NB4 (cell line): ENCODE measurements at regions not wholly inside any gene's neighbourhood (a gene's known extent, or its start where the extent isn't known, plus 50 kb on each side); places are given as distances from the start of the nearest gene placed in this dataset.
"Not testable (repeated sequence)": the region's sequence is repeated elsewhere in the genome, so short reads cannot be mapped to it uniquely, and the experiment has no call there.

Experiments
- POLR2A ChIP-seq: IDR thresholded peaks from 2 replicates; pipeline ENCODE4 v1.6.1; 2011; ENCODE audit warnings: mild to moderate bottlenecking; ENCODE audit not compliant: insufficient read length; ENCODE audit errors: extremely low read depth
- TF ChIP-seq, protein P1 (sequence below): IDR thresholded peaks from one replicate; pipeline ENCODE4 v1.5.1; 2012; ENCODE audit warnings: low read depth, low read length
- TF ChIP-seq, protein P2 (sequence below): IDR thresholded peaks from 2 replicates; pipeline ENCODE4 v1.6.1; 2011; ENCODE audit warnings: low read depth, low read length

DNA sequence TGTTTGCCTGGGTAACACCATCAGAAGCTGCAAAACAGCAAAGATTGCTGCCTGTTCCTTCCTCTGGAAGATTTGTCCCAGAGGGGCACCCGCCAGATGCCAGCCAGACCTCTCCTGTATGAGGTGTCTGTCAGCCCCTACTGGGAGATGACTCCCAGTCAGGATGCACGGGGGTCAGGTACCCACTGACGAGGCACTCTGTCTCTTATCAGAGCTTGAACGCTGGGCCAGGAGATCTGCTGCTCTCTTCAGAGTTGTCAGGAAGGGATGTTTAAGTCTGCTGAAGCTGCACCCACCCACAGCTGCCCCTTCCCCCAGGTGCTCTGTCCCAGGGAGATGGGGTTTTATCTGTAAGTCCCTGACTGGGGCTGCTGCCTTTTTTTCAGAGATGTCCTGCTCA is 207.4 kb upstream of the PDE3A start:
- TF ChIP-seq, protein P1, sequence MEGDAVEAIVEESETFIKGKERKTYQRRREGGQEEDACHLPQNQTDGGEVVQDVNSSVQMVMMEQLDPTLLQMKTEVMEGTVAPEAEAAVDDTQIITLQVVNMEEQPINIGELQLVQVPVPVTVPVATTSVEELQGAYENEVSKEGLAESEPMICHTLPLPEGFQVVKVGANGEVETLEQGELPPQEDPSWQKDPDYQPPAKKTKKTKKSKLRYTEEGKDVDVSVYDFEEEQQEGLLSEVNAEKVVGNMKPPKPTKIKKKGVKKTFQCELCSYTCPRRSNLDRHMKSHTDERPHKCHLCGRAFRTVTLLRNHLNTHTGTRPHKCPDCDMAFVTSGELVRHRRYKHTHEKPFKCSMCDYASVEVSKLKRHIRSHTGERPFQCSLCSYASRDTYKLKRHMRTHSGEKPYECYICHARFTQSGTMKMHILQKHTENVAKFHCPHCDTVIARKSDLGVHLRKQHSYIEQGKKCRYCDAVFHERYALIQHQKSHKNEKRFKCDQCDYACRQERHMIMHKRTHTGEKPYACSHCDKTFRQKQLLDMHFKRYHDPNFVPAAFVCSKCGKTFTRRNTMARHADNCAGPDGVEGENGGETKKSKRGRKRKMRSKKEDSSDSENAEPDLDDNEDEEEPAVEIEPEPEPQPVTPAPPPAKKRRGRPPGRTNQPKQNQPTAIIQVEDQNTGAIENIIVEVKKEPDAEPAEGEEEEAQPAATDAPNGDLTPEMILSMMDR: not testable (repeated sequence)
- not testable (repeated sequence) for TF ChIP-seq POLR2A
- TF ChIP-seq, protein P2, sequence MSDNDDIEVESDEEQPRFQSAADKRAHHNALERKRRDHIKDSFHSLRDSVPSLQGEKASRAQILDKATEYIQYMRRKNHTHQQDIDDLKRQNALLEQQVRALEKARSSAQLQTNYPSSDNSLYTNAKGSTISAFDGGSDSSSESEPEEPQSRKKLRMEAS: not testable (repeated sequence)
